LNCAP (cell line): ENCODE measurements at regions not wholly inside any gene's neighbourhood (a gene's known extent, or its start where the extent isn't known, plus 50 kb on each side); places are given as distances from the start of the nearest gene placed in this dataset.

Experiments
- TF ChIP-seq, protein P1 (sequence below): fragments of 450-650 bp; IDR thresholded peaks from 2 replicates; pipeline ENCODE4 v1.5.1; 2017; ENCODE audit warnings: mild to moderate bottlenecking

DNA sequence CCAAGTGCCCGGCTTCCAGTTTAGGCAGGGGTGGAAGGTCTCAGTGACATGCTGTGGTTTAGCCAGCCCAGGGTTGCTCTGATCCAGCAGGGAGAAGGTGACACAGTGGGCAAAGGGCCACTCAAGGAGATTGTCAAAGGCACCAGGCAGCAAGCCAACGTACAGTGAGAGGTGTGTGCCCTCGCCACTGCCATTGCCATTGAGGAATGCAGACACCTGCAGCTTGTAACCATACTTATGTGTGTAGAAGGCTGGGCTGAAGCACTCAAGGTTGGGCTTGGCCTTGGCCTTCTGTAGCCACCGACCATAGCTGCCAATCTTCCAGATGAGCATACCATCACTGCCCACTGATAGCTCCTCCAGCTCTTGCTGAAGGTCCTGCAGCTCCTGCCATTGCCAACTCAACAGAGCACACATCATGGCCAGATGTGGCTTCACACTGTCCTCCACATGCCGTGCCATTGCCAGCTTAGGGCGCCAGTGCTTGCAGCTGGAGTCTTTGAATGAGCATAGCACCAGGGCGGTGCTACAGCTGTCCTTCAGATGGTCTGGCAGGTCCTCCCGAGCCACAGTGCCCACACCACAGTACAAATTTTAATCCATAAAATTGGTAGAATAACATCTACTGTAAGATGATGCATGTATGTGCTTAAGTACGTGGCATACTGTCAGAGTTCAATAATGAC lies 59.7 kb upstream of the HMHB1 start:
- TF ChIP-seq, protein P1, sequence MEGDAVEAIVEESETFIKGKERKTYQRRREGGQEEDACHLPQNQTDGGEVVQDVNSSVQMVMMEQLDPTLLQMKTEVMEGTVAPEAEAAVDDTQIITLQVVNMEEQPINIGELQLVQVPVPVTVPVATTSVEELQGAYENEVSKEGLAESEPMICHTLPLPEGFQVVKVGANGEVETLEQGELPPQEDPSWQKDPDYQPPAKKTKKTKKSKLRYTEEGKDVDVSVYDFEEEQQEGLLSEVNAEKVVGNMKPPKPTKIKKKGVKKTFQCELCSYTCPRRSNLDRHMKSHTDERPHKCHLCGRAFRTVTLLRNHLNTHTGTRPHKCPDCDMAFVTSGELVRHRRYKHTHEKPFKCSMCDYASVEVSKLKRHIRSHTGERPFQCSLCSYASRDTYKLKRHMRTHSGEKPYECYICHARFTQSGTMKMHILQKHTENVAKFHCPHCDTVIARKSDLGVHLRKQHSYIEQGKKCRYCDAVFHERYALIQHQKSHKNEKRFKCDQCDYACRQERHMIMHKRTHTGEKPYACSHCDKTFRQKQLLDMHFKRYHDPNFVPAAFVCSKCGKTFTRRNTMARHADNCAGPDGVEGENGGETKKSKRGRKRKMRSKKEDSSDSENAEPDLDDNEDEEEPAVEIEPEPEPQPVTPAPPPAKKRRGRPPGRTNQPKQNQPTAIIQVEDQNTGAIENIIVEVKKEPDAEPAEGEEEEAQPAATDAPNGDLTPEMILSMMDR: no peak

DNA sequence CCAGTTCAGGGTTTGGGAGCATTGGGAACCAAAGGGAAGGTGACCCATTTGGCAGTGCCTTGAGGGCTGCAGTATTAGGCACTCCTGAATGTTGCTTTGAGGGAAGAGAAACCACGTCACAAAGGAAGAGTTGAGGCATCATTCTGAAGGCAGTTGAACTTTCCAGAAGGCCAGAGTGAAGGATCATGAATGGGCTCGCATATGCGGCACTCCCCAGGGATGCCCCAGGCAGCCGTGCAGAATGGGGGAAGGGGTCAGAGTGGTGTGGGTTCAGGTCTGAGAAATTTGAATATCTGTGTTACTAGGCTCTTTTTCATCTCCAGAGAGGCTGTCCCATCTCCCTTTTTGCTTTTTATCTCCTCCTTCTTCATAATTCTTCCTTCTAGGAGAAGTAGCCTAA lies 60.6 kb upstream of the HMHB1 start:
- TF ChIP-seq, protein P1: no peak

DNA sequence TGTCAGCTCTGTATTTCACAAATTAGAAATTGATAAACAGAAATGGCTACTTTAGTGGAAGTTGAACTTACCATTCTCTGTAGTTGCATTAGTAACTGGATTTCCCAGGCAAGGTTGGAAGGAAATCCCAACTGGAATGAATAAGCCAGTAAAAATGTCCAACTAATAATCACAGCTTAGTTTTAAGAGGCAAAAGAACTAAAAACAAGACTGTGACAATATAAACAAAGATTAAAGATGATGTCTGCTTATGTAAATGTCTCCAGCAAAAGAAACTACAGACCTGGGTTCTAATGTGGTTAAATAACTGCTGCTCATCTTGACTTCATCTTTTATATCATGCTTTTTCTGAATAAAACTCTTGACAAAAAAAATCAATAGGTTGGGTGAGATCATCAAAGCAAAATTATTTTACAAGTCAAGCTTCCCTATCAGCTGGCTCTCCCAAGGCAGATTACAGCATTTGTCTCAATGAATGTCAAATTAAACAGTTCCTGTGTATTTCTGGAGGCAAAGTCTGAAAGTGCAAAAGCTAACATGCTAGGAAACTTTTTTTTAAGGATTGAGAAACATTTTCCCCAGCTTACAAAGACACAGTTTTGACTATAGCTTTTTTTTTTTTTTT lies 62.3 kb upstream of the HMHB1 start:
- TF ChIP-seq, protein P1: no peak

DNA sequence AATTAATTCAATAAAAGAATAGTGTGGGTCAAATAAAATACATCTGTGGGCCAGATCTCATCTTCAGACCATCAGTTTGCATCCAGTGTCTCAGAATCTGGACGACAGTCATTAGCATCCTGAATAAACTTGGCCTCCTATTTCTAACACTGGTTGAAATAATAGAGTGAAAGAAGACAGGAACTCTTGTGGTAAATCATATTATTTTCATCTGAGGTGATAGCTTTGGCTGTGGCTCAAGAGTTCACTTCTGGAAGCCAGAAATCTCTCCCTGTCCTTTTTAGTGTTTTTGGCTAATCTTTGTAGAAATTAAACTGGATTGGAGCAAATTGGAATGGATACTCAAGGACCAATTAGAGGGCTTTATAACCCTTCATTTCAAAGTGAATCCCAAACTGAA lies 63.4 kb upstream of the HMHB1 start:
- TF ChIP-seq, protein P1: no peak

- TF ChIP-seq, protein P1: no peak
Observed at GRCh38 chr5:143742951-143743350, 69.0 kb upstream of the HMHB1 start.

GRCh38 chr5:143741421-143741820 lies 70.5 kb upstream of the HMHB1 start:
- TF ChIP-seq, protein P1: no peak

DNA sequence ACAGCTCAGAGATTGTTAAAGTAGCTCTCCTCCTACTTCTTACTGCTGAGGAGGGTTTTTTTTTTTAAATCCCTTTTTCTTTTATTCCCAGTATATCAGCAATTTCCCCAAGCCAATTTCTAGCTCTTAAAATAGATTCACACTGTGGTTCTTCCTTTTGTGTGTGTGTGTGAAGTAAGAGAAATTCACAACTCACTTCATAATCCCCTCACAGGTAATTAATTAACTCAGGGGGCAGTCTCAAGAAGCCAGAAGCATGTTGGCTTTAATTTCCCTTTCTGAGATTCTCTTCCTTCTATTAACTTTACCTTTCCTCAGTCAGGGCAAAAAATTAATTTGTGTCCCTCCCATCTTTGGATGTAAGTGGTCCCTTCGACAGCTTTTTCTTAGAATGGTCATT lies 71.0 kb upstream of the HMHB1 start:
- TF ChIP-seq, protein P1: no peak

DNA sequence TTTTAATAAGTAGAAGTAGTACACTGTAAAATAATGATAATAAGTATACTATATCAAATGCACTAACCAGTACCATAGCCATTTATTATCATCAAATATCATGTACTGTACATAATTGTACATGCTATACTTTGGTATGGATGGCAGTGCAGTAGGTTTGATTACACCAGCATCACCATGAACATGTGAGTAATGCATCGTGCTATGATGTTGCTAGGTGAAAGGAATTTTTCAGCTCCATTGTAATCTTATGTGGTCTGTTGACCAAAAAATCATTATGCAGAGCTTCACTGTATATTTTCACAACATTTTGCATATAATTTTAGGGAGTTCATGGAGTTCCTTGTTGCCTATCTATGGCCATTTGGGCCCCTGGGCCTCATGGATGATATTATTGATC lies 72.2 kb upstream of the HMHB1 start:
- TF ChIP-seq, protein P1: no peak
